HG03457 (cell line): ENCODE measurements at regions not wholly inside any gene's neighbourhood (a gene's known extent, or its start where the extent isn't known, plus 50 kb on each side); places are given as distances from the start of the nearest gene placed in this dataset.

ENCODE experiments used
- ATAC-seq: cut with Tn5 transposase; IDR thresholded peaks from one replicate; pipeline ENCODE4 v1.9.1; 2021; ENCODE audit warnings: moderate number of reproducible peaks; ENCODE audit not compliant: unreplicated experiment

GRCh38 chr20:10951216-10951615, 277.4 kb upstream of the JAG1 start:
- ATAC-seq: no peak

GRCh38 chr20:10951904-10952303, 278.1 kb upstream of the JAG1 start:
- no peak for ATAC-seq

GRCh38 chr20:10953437-10953836, 279.6 kb upstream of the JAG1 start:
- no peak for ATAC-seq

GRCh38 chr20:10954137-10954840, 280.5 kb upstream of the JAG1 start:
- ATAC-seq: no peak

GRCh38 chr20:10954908-10955580, 281.2 kb upstream of the JAG1 start:
- ATAC-seq: no peak

GRCh38 chr20:10958279-10958678, 284.5 kb upstream of the JAG1 start:
- no peak for ATAC-seq

GRCh38 chr20:10960416-10960815, 286.6 kb upstream of the JAG1 start:
- no peak for ATAC-seq

- ATAC-seq: no peak
These were observed 288.0 kb upstream of the JAG1 start for GRCh38 chr20:10961651-10962288.

GRCh38 chr20:10962937-10963336, 289.1 kb upstream of the JAG1 start:
- no peak for ATAC-seq

GRCh38 chr20:10963717-10964266, 290.0 kb upstream of the JAG1 start:
- no peak for ATAC-seq

GRCh38 chr20:10965936-10966470, 292.2 kb upstream of the JAG1 start:
- no peak for ATAC-seq

- no peak for ATAC-seq
These were observed 296.3 kb upstream of the JAG1 start for GRCh38 chr20:10970109-10970508.

- ATAC-seq: no peak
These were observed 297.3 kb upstream of the JAG1 start for GRCh38 chr20:10971096-10971495.

GRCh38 chr20:10972219-10972860, 298.5 kb upstream of the JAG1 start:
- no peak for ATAC-seq

- ATAC-seq: no peak
These were observed 302.3 kb upstream of the JAG1 start for GRCh38 chr20:10976051-10976450.

- ATAC-seq: no peak
These were observed 304.4 kb upstream of the JAG1 start for GRCh38 chr20:10978019-10978702.

- ATAC-seq: no peak
These were observed 304.9 kb upstream of the JAG1 start for GRCh38 chr20:10978713-10979112.

GRCh38 chr20:10982692-10983091, 308.9 kb upstream of the JAG1 start:
- no peak for ATAC-seq

- ATAC-seq: no peak
These were observed 310.5 kb upstream of the JAG1 start for GRCh38 chr20:10984294-10984693.

GRCh38 chr20:10984913-10985312, 311.1 kb upstream of the JAG1 start:
- no peak for ATAC-seq

- no peak for ATAC-seq
These were observed 311.7 kb upstream of the JAG1 start for GRCh38 chr20:10985536-10985935.
